GM12873 (cell line): ENCODE measurements at regions not wholly inside any gene's neighbourhood (a gene's known extent, or its start where the extent isn't known, plus 50 kb on each side); places are given as distances from the start of the nearest gene placed in this dataset.

Source experiments
- TF ChIP-seq, protein P1 (sequence below): IDR thresholded peaks from 2 replicates; pipeline ENCODE4 v1.5.1; 2012; ENCODE audit warnings: low read depth, mild to moderate bottlenecking, moderate library complexity, low read length, control low read depth; ENCODE audit not compliant: insufficient read depth; ENCODE audit errors: missing control alignments

DNA sequence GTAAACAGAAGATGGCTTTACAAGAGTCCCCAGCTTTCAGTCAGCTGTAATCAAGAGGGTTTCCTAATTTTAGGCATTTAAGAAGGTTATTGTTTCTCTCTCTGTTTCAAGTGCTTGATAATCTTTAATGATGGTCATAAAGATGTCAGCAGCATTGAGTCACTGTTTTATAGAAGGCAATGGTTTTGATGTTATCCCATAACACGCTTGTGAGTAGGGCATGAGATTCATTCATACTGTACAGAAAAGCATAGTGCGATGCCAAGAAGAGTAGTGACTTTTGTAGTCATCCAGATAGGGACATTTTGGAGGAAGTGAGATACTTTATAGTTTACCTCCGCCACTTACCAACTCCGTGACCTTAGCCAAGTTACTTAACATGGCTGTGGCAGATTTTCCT lies 364.2 kb upstream of the SLC10A2 start:
- TF ChIP-seq, protein P1, sequence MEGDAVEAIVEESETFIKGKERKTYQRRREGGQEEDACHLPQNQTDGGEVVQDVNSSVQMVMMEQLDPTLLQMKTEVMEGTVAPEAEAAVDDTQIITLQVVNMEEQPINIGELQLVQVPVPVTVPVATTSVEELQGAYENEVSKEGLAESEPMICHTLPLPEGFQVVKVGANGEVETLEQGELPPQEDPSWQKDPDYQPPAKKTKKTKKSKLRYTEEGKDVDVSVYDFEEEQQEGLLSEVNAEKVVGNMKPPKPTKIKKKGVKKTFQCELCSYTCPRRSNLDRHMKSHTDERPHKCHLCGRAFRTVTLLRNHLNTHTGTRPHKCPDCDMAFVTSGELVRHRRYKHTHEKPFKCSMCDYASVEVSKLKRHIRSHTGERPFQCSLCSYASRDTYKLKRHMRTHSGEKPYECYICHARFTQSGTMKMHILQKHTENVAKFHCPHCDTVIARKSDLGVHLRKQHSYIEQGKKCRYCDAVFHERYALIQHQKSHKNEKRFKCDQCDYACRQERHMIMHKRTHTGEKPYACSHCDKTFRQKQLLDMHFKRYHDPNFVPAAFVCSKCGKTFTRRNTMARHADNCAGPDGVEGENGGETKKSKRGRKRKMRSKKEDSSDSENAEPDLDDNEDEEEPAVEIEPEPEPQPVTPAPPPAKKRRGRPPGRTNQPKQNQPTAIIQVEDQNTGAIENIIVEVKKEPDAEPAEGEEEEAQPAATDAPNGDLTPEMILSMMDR = no peak

DNA sequence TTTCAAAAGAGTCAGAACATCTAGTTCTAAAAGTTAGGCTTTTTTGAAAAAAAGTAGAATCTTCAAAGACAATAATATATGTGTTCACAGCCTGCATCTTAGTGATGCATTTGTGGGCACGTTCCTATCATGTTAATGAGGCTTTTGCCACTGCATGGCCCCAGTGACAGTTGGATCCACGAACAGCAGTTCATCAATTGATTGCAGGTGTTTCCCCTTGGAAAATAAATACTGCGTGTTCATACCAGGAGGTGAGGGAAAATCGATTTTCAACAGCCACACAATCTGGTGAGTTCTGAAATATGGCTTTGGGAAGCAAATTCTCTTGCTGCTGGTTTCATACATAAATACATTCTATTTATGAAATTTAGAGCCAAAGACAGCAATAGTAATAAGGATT lies 343.8 kb upstream of the SLC10A2 start:
- TF ChIP-seq, protein P1 = no peak

DNA sequence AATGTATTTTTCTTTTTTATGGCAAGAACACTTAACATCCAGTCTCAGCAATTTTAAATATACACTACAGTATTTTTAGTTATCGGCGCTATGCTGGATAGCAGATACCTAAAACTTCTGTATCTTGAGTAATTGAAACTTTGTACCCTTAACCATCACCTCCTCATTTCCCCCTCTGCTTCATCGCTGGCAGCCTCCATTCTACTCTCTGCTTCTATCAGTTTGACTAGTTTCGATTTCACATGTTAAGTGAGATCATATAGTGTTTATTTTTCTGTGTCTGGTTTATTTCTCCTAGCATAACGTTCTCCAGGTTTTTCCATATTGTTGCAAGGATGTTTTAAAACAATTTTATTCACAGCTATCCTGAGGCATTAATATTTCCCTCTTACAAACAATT lies 340.8 kb upstream of the SLC10A2 start:
- TF ChIP-seq, protein P1 = no peak

DNA sequence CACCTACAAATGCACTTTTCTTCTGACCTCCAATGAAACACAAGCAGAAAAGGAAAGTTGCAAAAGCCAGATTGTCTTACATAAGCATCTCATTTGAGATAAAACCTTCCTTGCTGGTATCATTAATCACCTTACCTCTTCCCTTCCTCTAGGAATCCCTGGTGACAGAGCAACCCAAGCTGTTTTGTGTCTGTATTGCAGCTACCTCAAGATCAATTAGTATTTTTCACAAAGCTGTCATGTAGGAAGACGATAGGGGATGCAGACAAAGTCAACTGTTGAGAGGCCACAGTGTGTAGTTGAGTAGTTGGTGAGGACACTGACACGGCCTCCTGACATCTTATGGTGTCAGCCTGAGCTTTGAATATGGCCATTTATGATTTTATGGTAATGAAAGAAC lies 339.1 kb upstream of the SLC10A2 start:
- TF ChIP-seq, protein P1 = no peak

DNA sequence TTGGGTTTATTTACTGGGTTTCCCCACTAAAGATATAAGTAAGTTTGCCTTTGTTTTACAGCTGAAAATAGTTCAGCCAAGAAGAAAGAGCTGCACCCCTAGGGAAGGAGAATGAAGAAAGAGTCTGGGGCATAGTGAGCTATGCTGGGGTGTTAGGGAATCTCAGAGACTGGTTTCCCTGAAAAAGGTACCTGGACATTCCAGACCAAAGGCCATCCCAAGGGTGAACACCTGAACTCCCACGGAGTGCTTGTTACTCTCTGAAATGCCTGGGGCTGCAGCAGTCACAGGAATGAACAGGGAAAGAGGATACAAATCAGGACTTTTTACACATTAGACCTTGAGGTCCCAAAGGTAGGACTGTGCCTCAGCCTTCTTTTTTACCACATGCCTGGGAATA lies 337.6 kb upstream of the SLC10A2 start:
- TF ChIP-seq, protein P1 = no peak

DNA sequence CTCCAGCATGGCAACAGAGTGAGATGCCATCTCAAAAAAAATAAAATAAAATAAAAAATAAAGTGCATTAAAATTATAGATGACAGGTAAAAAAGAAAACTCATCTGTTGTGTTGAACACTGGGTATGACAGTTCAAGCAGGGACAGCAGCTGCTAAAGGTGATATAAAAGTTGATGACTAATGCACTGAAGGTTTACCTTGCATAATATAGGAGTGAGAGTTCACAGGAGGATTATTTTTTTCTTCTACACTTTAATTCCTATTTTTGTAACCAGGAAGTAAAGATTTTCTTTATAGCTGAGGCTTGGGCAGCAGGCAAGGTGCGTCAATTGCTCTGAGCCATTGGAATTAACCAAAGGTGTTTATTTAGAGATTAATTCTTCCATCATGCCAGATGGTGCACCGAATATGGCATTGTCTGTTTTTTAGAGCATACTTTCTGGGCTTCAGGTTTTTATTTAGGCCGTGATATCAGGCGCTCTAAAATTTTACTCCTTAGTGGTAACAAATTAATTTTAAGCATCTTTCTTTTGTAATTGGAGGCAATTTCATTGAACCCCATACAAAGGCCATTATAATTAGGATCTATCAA lies 337.0 kb upstream of the SLC10A2 start:
- TF ChIP-seq, protein P1 = no peak

DNA sequence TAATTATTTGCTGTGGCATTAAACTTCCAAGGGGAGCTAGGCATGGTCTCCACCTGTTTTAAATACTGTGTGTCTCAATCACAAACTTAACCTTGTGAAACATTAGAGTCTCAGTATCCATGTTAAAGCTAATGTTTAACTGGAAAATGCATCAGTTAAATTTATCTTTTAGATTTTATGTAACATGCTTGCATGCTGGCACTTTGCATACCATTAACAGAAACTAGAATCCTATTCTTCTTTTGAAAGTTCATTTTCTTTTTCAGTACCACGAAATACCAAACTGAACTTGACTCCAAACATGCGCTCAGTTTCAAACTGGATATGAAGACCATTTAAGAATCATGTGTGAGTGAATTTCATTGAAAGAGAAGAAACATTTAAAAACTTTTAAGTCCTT lies 328.9 kb upstream of the SLC10A2 start:
- TF ChIP-seq, protein P1 = no peak

DNA sequence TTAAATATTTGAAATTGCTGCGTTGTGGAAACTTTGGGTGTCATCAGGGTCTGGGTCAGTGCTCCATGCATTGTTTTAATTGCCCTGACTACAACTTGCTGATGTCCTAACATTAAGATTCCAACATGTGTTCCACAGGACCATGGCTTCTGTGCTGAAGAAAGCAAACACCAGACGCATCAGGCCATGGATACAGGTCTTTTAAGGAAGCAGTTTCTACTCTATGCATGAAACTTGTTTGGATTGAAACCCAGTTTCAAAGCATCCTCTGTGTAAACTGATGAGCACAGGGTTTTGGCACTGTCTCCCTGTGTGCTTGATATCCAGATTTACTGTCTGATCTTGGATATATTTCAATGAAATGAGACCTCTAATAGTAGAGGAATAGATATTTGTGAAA lies 328.4 kb upstream of the SLC10A2 start:
- TF ChIP-seq, protein P1 = no peak
